ENCODE measurements at regions not wholly inside any gene's neighbourhood (a gene's known extent, or its start where the extent isn't known, plus 50 kb on each side); places are given as distances from the start of the nearest gene placed in this dataset.

DNA sequence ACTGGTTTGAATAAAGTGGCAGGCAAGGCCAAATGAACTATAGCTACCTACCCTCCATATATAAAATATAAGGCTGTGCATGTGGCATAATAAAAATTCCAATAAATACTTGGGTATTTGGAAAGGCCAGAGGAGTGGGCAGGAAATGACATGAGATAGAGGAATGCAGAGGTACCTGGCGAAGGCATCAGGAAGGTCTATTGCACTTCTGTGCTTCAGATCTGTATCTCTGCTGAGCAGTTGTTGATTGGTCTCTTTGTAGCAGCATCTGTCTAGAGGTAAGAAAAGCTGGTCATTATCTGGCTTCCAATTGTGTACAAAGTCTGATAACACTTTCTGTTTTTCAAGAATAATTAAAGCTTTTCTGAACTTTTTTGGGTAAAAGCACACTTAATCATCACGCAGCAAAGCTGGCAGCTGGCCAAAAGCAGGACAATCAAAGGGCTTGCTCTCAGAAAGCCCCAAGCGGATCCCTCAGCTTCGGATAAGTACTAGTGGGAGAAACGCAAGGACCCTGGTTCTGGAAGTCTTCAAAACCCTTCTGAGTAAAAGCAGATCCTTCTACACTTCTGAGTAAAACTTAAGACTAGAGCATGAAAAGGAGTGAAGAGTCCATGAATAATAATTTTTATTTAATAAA, 120.1 kb upstream of the TCF21 start:
- CTCF ChIA-PET = no interaction called here

More for the DNA sequence above, 120.1 kb upstream of the TCF21 start:
- H3K27me3 ChIP-seq (replicated peaks in 1 of 2; ENCODE audit: control insufficient read depth in 2 of 2, insufficient read depth in 2 of 2, low read length in 1 of 2) = no peaks in the 10 kb centered on the region
- in situ Hi-C loops (cut with MboI) (no loop called here), intact Hi-C loops (cut with micrococcal nuclease; ENCODE audit: unreplicated experiment) (no loop called here)
- H3K4me2 ChIP-seq (ENCODE audit: control insufficient read depth, insufficient read depth) = no peak overlapping the region
- no peaks in the 10 kb centered on the region for H3K79me2 ChIP-seq (ENCODE audit: control insufficient read depth, insufficient read depth, low read length)
- 34% methylated on average over 5 of the region's 5 CpGs for whole genome bisulfite sequencing (ENCODE audit: insufficient coverage, insufficient replicate concordance, low lambda C conversion rate, missing lambda C conversion rate)
- H3K4me3 ChIP-seq = no peak overlapping the region
- H3K27ac ChIP-seq (ENCODE audit: control insufficient read depth, insufficient read depth) = no peak overlapping the region
- H3K9me3 ChIP-seq (replicated peaks; ENCODE audit: control insufficient read depth, insufficient read depth, low read length) = no peaks in the 10 kb centered on the region
- POLR2A ChIA-PET = no interaction called here
- TF ChIP-seq HDAC2 (IDR thresholded peaks at IDR 0.05) (no peak), TAF1 (IDR thresholded peaks at IDR 0.05; ENCODE audit: borderline replicate concordance, low read depth, low read length) (no peak), JUNB (IDR thresholded peaks at IDR 0.05) (no peak), CEBPZ (IDR thresholded peaks at IDR 0.05; ENCODE audit: low read depth, low read length) (no peak), SIN3A (IDR thresholded peaks at IDR 0.05; ENCODE audit: low read depth, low read length) (no peak), TARDBP (IDR thresholded peaks at IDR 0.05; ENCODE audit: borderline replicate concordance) (no peak), KDM1A (IDR thresholded peaks at IDR 0.05; ENCODE audit: borderline replicate concordance) (no peak), TBL1XR1 (IDR thresholded peaks at IDR 0.05; ENCODE audit: low read depth, low read length) (no peak), SMC3 (IDR thresholded peaks at IDR 0.05; ENCODE audit: borderline replicate concordance, low read length) (no peak)
- TF ChIP-seq, protein P1, sequence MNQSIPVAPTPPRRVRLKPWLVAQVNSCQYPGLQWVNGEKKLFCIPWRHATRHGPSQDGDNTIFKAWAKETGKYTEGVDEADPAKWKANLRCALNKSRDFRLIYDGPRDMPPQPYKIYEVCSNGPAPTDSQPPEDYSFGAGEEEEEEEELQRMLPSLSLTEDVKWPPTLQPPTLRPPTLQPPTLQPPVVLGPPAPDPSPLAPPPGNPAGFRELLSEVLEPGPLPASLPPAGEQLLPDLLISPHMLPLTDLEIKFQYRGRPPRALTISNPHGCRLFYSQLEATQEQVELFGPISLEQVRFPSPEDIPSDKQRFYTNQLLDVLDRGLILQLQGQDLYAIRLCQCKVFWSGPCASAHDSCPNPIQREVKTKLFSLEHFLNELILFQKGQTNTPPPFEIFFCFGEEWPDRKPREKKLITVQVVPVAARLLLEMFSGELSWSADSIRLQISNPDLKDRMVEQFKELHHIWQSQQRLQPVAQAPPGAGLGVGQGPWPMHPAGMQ (IDR thresholded peaks at IDR 0.05; ENCODE audit: borderline replicate concordance) = no peak
- SMC1A ChIA-PET (ENCODE audit: uncharacterized antibody, unreplicated experiment) = no interaction called here
- ATAC-seq (no peak), FAIRE-seq (no peak), DNase-seq (ENCODE audit: low read depth, low spot score) (no peak)
- H2AFZ ChIP-seq (ENCODE audit: control insufficient read depth, low read depth, low read length) = no peak overlapping the region
- no TSS peak for BruUV-seq (replicated peaks)
- H3K9ac ChIP-seq (ENCODE audit: control insufficient read depth, insufficient read depth, low read length) = no peak overlapping the region
- no peaks in the 10 kb centered on the region for H3K36me3 ChIP-seq (ENCODE audit: control insufficient read depth in 2 of 2, insufficient read depth in 2 of 2, low read length in 1 of 2)
- no peaks in the 10 kb centered on the region for H4K20me1 ChIP-seq (ENCODE audit: control insufficient read depth, insufficient read depth)
- RAD21 ChIA-PET (ENCODE audit: unreplicated experiment) = no interaction called here
- no peaks in the 10 kb centered on the region for H3K4me1 ChIP-seq (ENCODE audit: control insufficient read depth, insufficient read depth, low read length)
